ENCODE measurements at regions not wholly inside any gene's neighbourhood (a gene's known extent, or its start where the extent isn't known, plus 50 kb on each side); places are given as distances from the start of the nearest gene placed in this dataset.
A peak's percentile ranks its signal among the peaks of the same experiment; 100 is the strongest.

- intact Hi-C loops (cut with DNase I), result no loop called here
- no peak overlapping the region for H3K9ac ChIP-seq (ENCODE audit: low read length in 3 of 3)
- H3K4me3 ChIP-seq (ENCODE audit: low read length in 3 of 3), result no peak overlapping the region
- TF ChIP-seq, protein P1, sequence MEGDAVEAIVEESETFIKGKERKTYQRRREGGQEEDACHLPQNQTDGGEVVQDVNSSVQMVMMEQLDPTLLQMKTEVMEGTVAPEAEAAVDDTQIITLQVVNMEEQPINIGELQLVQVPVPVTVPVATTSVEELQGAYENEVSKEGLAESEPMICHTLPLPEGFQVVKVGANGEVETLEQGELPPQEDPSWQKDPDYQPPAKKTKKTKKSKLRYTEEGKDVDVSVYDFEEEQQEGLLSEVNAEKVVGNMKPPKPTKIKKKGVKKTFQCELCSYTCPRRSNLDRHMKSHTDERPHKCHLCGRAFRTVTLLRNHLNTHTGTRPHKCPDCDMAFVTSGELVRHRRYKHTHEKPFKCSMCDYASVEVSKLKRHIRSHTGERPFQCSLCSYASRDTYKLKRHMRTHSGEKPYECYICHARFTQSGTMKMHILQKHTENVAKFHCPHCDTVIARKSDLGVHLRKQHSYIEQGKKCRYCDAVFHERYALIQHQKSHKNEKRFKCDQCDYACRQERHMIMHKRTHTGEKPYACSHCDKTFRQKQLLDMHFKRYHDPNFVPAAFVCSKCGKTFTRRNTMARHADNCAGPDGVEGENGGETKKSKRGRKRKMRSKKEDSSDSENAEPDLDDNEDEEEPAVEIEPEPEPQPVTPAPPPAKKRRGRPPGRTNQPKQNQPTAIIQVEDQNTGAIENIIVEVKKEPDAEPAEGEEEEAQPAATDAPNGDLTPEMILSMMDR (IDR thresholded peaks at IDR 0.05; ENCODE audit: borderline replicate concordance, extremely low read depth, insufficient read depth), result no peak
- FAIRE-seq, result no peak
- H3K4me1 ChIP-seq (ENCODE audit: control insufficient read depth in 2 of 3, insufficient read depth in 2 of 3, low read depth in 1 of 3, low read length in 3 of 3), result no peaks in the 10 kb centered on the region
- no peaks in the 10 kb centered on the region for H3K9me3 ChIP-seq (ENCODE audit: control insufficient read depth in 2 of 3, insufficient read depth in 1 of 3, low read length in 3 of 3)
- no peak for DNase-seq
- H3K27me3 ChIP-seq (ENCODE audit: control insufficient read depth, insufficient read depth, low read length), result no peaks in the 10 kb centered on the region
- H3K27ac ChIP-seq (ENCODE audit: low read depth in 2 of 2, low read length in 2 of 2), result no peak overlapping the region
- no peaks in the 10 kb centered on the region for H3K36me3 ChIP-seq (ENCODE audit: control insufficient read depth in 2 of 3, insufficient read depth in 3 of 3, low read length in 3 of 3)
Observed at GRCh38 chr18:1394426-1394825, 489.8 kb downstream of the ADCYAP1 start.

- Histone ChIP-seq H3K4me1 (ENCODE audit: control insufficient read depth in 2 of 3, insufficient read depth in 2 of 3, low read depth in 1 of 3, low read length in 3 of 3) (no peaks in the 10 kb centered on the region), H3K36me3 (ENCODE audit: control insufficient read depth in 2 of 3, insufficient read depth in 3 of 3, low read length in 3 of 3) (no peaks in the 10 kb centered on the region), H3K4me3 (ENCODE audit: low read length in 3 of 3) (no peak overlapping the region), H3K9ac (ENCODE audit: low read length in 3 of 3) (no peak overlapping the region), H3K27ac (ENCODE audit: low read depth in 2 of 2, low read length in 2 of 2) (no peak overlapping the region), H3K9me3 (ENCODE audit: control insufficient read depth in 2 of 3, insufficient read depth in 1 of 3, low read length in 3 of 3) (no peaks in the 10 kb centered on the region), H3K27me3 (ENCODE audit: control insufficient read depth, insufficient read depth, low read length) (no peaks in the 10 kb centered on the region)
- TF ChIP-seq, protein P1 (IDR thresholded peaks at IDR 0.05; ENCODE audit: borderline replicate concordance, extremely low read depth, insufficient read depth), result no peak
- intact Hi-C loops (cut with DNase I), result no loop called here
- no peak for DNase-seq
- no peak for FAIRE-seq
Observed at GRCh38 chr18:1394966-1395365, 490.3 kb downstream of the ADCYAP1 start.

GRCh38 chr18:1408376-1408775, 503.7 kb downstream of the ADCYAP1 start:
- H3K4me3 ChIP-seq (ENCODE audit: low read length in 3 of 3), result no peak overlapping the region
- DNase-seq, result no peak
- no peak overlapping the region for H3K9ac ChIP-seq (ENCODE audit: low read length in 3 of 3)
- H3K27ac ChIP-seq (ENCODE audit: low read depth in 2 of 2, low read length in 2 of 2), result no peak overlapping the region
- H3K27me3 ChIP-seq (ENCODE audit: control insufficient read depth, insufficient read depth, low read length), result no peaks in the 10 kb centered on the region
- FAIRE-seq, result no peak
- TF ChIP-seq, protein P1 (IDR thresholded peaks at IDR 0.05; ENCODE audit: borderline replicate concordance, extremely low read depth, insufficient read depth), result no peak
- no peaks in the 10 kb centered on the region for H3K9me3 ChIP-seq (ENCODE audit: control insufficient read depth in 2 of 3, insufficient read depth in 1 of 3, low read length in 3 of 3)
- H3K4me1 ChIP-seq (ENCODE audit: control insufficient read depth in 2 of 3, insufficient read depth in 2 of 3, low read depth in 1 of 3, low read length in 3 of 3), result no peaks in the 10 kb centered on the region
- intact Hi-C loops (cut with DNase I), result no loop called here
- H3K36me3 ChIP-seq (ENCODE audit: control insufficient read depth in 2 of 3, insufficient read depth in 3 of 3, low read length in 3 of 3), result no peaks in the 10 kb centered on the region

DNA sequence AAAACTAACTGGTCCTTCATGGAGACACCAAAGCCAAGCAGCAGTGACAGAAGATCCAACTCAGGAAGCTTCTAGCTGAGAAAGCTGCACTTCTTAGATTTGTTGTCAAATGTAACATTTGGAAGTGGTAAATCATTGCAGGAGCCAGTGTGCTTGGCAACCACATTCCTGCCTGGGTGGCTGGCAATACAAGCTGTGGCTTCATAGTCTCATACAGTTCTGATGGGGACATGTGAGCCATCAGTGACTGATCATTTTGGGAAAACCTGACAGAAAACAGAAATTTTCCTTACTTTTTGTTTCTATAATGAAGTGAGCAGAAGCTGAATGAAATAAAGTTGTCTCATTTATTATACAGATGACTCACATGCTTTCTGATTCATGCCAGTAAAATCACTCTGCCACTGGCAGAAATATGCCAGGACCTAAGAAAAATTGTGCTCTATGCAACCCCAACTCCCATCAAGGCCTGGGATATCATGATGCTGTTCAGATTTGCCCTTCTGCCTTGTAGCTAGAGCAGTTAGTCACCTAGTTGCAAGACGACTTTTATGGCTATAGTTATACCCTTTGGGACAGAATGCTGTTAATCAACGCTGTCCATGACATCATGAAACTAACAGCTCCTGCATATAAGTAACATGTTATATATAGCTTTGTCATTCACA, 508.1 kb downstream of the ADCYAP1 start:
- H3K4me1 ChIP-seq (ENCODE audit: control insufficient read depth in 2 of 3, insufficient read depth in 2 of 3, low read depth in 1 of 3, low read length in 3 of 3), result no peaks in the 10 kb centered on the region
- no peaks in the 10 kb centered on the region for H3K9me3 ChIP-seq (ENCODE audit: control insufficient read depth in 2 of 3, insufficient read depth in 1 of 3, low read length in 3 of 3)
- DNase-seq (peak in 1 of 5 donors; percentile 2), FAIRE-seq (no peak)
- TF ChIP-seq, protein P1 (IDR thresholded peaks at IDR 0.05; ENCODE audit: borderline replicate concordance, extremely low read depth, insufficient read depth), result no peak
- no peak overlapping the region for H3K4me3 ChIP-seq (ENCODE audit: low read length in 3 of 3)
- no peak overlapping the region for H3K9ac ChIP-seq (ENCODE audit: low read length in 3 of 3)
- intact Hi-C loops (cut with DNase I), result no loop called here
- H3K27me3 ChIP-seq (ENCODE audit: control insufficient read depth, insufficient read depth, low read length), result no peaks in the 10 kb centered on the region
- no peak overlapping the region for H3K27ac ChIP-seq (ENCODE audit: low read depth in 2 of 2, low read length in 2 of 2)
- no peaks in the 10 kb centered on the region for H3K36me3 ChIP-seq (ENCODE audit: control insufficient read depth in 2 of 3, insufficient read depth in 3 of 3, low read length in 3 of 3)

Measured in kidney (tissue), 13 donors.